K562 (cell line): ENCODE measurements at regions not wholly inside any gene's neighbourhood (a gene's known extent, or its start where the extent isn't known, plus 50 kb on each side); places are given as distances from the start of the nearest gene placed in this dataset.

Experiments
- ATAC-seq: fragments of 200-7000 bp; cut with Tn5 transposase; 3 replicates; pipeline ENCODE4 v1.9.1; 2020; ENCODE audit warnings: moderate library complexity
- BruUV-seq: library from RNA; stranded (reverse); fragments of 400-500 nt; replicated peaks from 2 replicates; lab custom pipeline; 2021; lab: Mats Ljungman, UMichigan
- CTCF ChIA-PET: fragments of 300-600 bp; formaldehyde crosslinking; extraction: SDS; loops from one replicate; lab custom pipeline; 2021; ENCODE audit warnings: low intra/inter-chr PET ratio; lab: Yijun Ruan, JAX
- POLR2A ChIA-PET: fragments of 300-600, 350-650 bp; sonication (Branson Sonifier 250); formaldehyde crosslinking; extraction: SDS; loops from one replicate; lab custom pipeline; 2021; ENCODE audit warnings: antibody characterized with exemption, inconsistent platforms; lab: Yijun Ruan, JAX
- DNase-seq, 4 experiments: peaks; one replicate each; pipeline versions ENCODE4 v3.0.0 to v3.0.0-alpha.2; 2011 to 2018; ENCODE audit warnings: low spot score in 3 of 4, mixed read lengths in 3 of 4; ENCODE audit errors: extremely low read depth in 1 of 4
- FAIRE-seq: peaks from 2 replicates; lab custom pipeline; 2011; peaks lifted over from hg19 to GRCh38; lab: Jason Lieb, UNC
- H2AFZ ChIP-seq: 2 replicates; pipeline ENCODE4 v1.6.0; 2011; ENCODE audit warnings: low read depth, low read length, control low read depth, inconsistent platforms
- H3K27ac ChIP-seq: fragments of 200-600 bp; 3 replicates; pipeline ENCODE4 v1.8.0; 2011; ENCODE audit warnings: low read depth, mild to moderate bottlenecking, control low read depth, inconsistent platforms, low read length, moderate library complexity, mixed read lengths; ENCODE audit errors: extremely low read depth
- H3K27me3 ChIP-seq, 2 experiments: fragments of 300-600 bp in 1 of 2; 2 replicates in 1 of 2; 3 replicates in 1 of 2; pipeline versions ENCODE4 v1.6.0 to v1.8.0; 2011; ENCODE audit warnings: inconsistent platforms in 2 of 2, low read length in 2 of 2, mild to moderate bottlenecking in 1 of 2, mixed read lengths in 1 of 2, moderate library complexity in 1 of 2; ENCODE audit not compliant: control insufficient read depth in 2 of 2, insufficient read depth in 2 of 2
- H3K36me3 ChIP-seq: fragments of 300-600 bp; 3 replicates; pipeline ENCODE4 v1.8.0; 2011; ENCODE audit warnings: mild to moderate bottlenecking, low read length, inconsistent platforms; ENCODE audit not compliant: control insufficient read depth, insufficient read depth
- H3K4me1 ChIP-seq, 2 experiments: fragments of 200-600 bp in 1 of 2; replicated peaks in 1 of 2; 2 replicates in 1 of 2; 3 replicates in 1 of 2; pipeline versions ENCODE4 v1.5.1 to v1.8.0; 2011; ENCODE audit warnings: inconsistent platforms in 2 of 2, low read length in 2 of 2, mild to moderate bottlenecking in 1 of 2, mixed read lengths in 1 of 2, moderate library complexity in 1 of 2; ENCODE audit not compliant: control insufficient read depth in 2 of 2, insufficient read depth in 2 of 2
- H3K4me2 ChIP-seq: 2 replicates; pipeline ENCODE4 v1.6.1; 2011; ENCODE audit warnings: low read length, control low read depth, inconsistent platforms, mixed read lengths; ENCODE audit not compliant: insufficient read depth
- H3K4me3 ChIP-seq: fragments of 200-600 bp; sonication (generic), shearing (Covaris generic); 2 replicates; pipeline ENCODE4 v1.5.1; 2016; ENCODE audit warnings: control low read depth, inconsistent platforms
- H3K79me2 ChIP-seq: fragments of 200-600 bp; 3 replicates; pipeline ENCODE4 v1.8.0; 2011; ENCODE audit warnings: low read length, inconsistent platforms; ENCODE audit not compliant: control insufficient read depth, insufficient read depth
- H3K9ac ChIP-seq, 2 experiments: 2 replicates each; pipeline versions ENCODE4 v1.6.0 to v1.6.1; 2011; ENCODE audit warnings: low read depth in 2 of 2, low read length in 2 of 2, control low read depth in 1 of 2, inconsistent platforms in 1 of 2, mild to moderate bottlenecking in 1 of 2, mixed read lengths in 1 of 2; ENCODE audit not compliant: insufficient read depth in 1 of 2
- H3K9me1 ChIP-seq: one replicate; pipeline ENCODE4 v1.6.0; 2011; ENCODE audit warnings: inconsistent platforms, mild to moderate bottlenecking, low read length, moderate library complexity; ENCODE audit not compliant: control insufficient read depth, insufficient read depth
- H3K9me3 ChIP-seq: replicated peaks from 2 replicates; pipeline ENCODE4 v1.5.1; 2011; ENCODE audit warnings: low read depth, low read length, inconsistent platforms; ENCODE audit not compliant: control insufficient read depth, insufficient read depth
- H4K20me1 ChIP-seq: replicated peaks from 2 replicates; pipeline ENCODE4 v1.6.1; 2011; ENCODE audit warnings: low read length, inconsistent platforms, mixed read lengths; ENCODE audit not compliant: control insufficient read depth, insufficient read depth
- FOS ChIP-seq: IDR thresholded peaks from 3 replicates; pipeline ENCODE4 v1.6.1; 2011; ENCODE audit not compliant: insufficient read length; ENCODE audit errors: extremely low read depth
- FOXA3 ChIP-seq, 2 experiments: fragments of 450-650 bp in 1 of 2; sonication (generic) in 1 of 2; formaldehyde crosslinking; IDR thresholded peaks in 1 of 2; conservative IDR thresholded peaks in 1 of 2; 2 replicates each; pipeline versions ENCODE4 v1.4.0 to v1.8.0; 2020 to 2022; ENCODE audit warnings: mild to moderate bottlenecking in 2 of 2, missing genetic modification reagents in 1 of 2
- HBP1 ChIP-seq: fragments of 450-650 bp; formaldehyde crosslinking; IDR thresholded peaks from 2 replicates; pipeline ENCODE4 v1.4.0; 2022; ENCODE audit warnings: missing genetic modification characterization
- ILK ChIP-seq: fragments of 450-650 bp; IDR thresholded peaks from 2 replicates; pipeline ENCODE4 v1.6.1; 2016; ENCODE audit warnings: missing genetic modification characterization, low read depth, mild to moderate bottlenecking, missing compliant biosample characterization, moderate library complexity, borderline replicate concordance
- NR1H2 ChIP-seq: sonication (generic); formaldehyde crosslinking; IDR thresholded peaks from 2 replicates; pipeline ENCODE4 v1.4.0; 2020; ENCODE audit warnings: mild to moderate bottlenecking, missing genetic modification reagents
- PHB ChIP-seq: fragments of 250-450 bp; sonication (Bioruptor Pico); IDR thresholded peaks from 2 replicates; pipeline ENCODE4 v1.5.0; 2021
- POLR2B ChIP-seq: fragments of 450-650 bp; IDR thresholded peaks from 2 replicates; pipeline ENCODE4 v1.6.1; 2018; ENCODE audit warnings: low read depth; ENCODE audit not compliant: partially characterized antibody
- XRCC5 ChIP-seq: fragments of 200-400 bp; formaldehyde crosslinking; IDR thresholded peaks from 2 replicates; pipeline ENCODE4 v1.6.1; 2017; ENCODE audit warnings: low read depth, mild to moderate bottlenecking, low read length
- ZNF217 ChIP-seq: sonication (generic); formaldehyde crosslinking; IDR thresholded peaks from 2 replicates; pipeline ENCODE4 v1.8.0; 2022; ENCODE audit warnings: mild to moderate bottlenecking, missing genetic modification reagents
- ZNF24 ChIP-seq: fragments of 450-650 bp; IDR thresholded peaks from 2 replicates; pipeline ENCODE4 v1.6.1; 2016
- ZNF274 ChIP-seq: IDR thresholded peaks from 2 replicates; pipeline ENCODE4 v1.6.1; 2011; ENCODE audit warnings: low read depth, mild to moderate bottlenecking, low read length, moderate library complexity, borderline replicate concordance
- ZNF639 ChIP-seq, 2 experiments: fragments of 200-800 bp in 1 of 2; sonication (Bioruptor generic) in 1 of 2; sonication (generic) in 1 of 2; formaldehyde crosslinking in 1 of 2; IDR thresholded peaks in 1 of 2; conservative IDR thresholded peaks in 1 of 2; 2 replicates each; pipeline versions ENCODE4 v1.5.0 to v1.6.1; 2016 to 2020; ENCODE audit warnings: missing compliant biosample characterization in 1 of 2, missing genetic modification characterization in 1 of 2, missing genetic modification reagents in 1 of 2
- WGBS: fragments of 100-300 bp; shearing (Covaris generic); methylation state at CpG from one replicate; pipeline ENCODE4 v1.1.6; 2016; ENCODE audit warnings: low coverage, mixed read lengths; ENCODE audit not compliant: insufficient coverage; ENCODE audit errors: missing lambda C conversion rate; 5-methylcytosine and 5-hydroxymethylcytosine counted together
- in situ Hi-C: fragments of 300-500 bp; cut with MboI; formaldehyde crosslinking; loops from 4 replicates; pipeline ENCODE4 v1.15.0; 2018; ENCODE audit warnings: inconsistent platforms, mixed read lengths
- intact Hi-C: fragments of 100-400 bp; cut with micrococcal nuclease; formaldehyde crosslinking; loops from 2 replicates; pipeline ENCODE4 v1.14.2; 2022

DNA sequence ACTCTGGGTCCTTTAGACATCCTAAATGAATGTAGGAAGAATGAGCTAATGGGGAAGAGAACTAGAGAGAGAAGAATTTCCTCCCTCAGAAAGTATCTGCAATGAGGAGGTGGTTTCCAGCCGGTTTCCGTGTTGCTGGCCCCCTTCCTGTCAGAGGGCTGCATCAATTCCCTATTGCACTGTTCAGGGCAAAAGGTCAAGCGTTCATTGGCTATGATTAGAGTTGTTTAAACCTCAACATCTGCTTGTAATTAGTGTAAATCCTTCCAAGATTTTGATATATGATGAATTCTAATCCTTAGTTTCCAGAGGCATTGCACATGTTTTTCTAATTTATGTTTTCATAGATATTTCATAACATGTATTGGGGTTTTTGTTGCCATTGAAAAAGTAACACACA is 107.3 kb upstream of the SGCE start:
- intact Hi-C loops = loop anchor here (10.0 kb wide), 1 partner anchor 58 kb away; no protein-coding TSS in a partner anchor
- 0 out of 2 replicates have a peak, but pooled peaks cover 4% of the 10 kb centered on the region for H3K9me3 ChIP-seq
- 0% methylated on average over 3 of the region's 3 CpGs for WGBS
- FAIRE-seq (no peak), DNase-seq (no peak), ATAC-seq (no peak)
- H3K4me3 ChIP-seq = no peak overlapping the region
- no peaks in the 10 kb centered on the region for H3K36me3 ChIP-seq
- no peaks in the 10 kb centered on the region for H3K9me1 ChIP-seq
- no peak overlapping the region for H3K4me2 ChIP-seq
- H3K27ac ChIP-seq = no peak overlapping the region
- H4K20me1 ChIP-seq = no peaks in the 10 kb centered on the region
- in situ Hi-C loops = no loop called here
- H2AFZ ChIP-seq = no peak overlapping the region
- H3K9ac ChIP-seq = no peak overlapping the region
- CTCF ChIA-PET = no interaction called here
- H3K27me3 ChIP-seq = no peaks in the 10 kb centered on the region
- TF ChIP-seq FOXA3 (CRISPR knock-in tag; conservative IDR thresholded peaks at IDR 0.05 in 1 of 2, IDR thresholded peaks at IDR 0.05 in 1 of 2) (no peak), HBP1 (CRISPR knock-in tag) (no peak), NR1H2 (CRISPR knock-in tag) (no peak), ZNF24 (no peak), XRCC5 (no peak), ZNF274 (no peak), ZNF217 (CRISPR knock-in tag) (no peak), FOS (no peak), POLR2B (no peak), ILK (tag) (no peak), PHB (CRISPR knock-in tag) (no peak), ZNF639 (CRISPR knock-in tag; conservative IDR thresholded peaks at IDR 0.05 in 1 of 2, IDR thresholded peaks at IDR 0.05 in 1 of 2) (no peak)
- no peaks in the 10 kb centered on the region for H3K79me2 ChIP-seq
- POLR2A ChIA-PET = no interaction called here
- no peaks in the 10 kb centered on the region for H3K4me1 ChIP-seq
- no TSS peak for BruUV-seq
